Ishikawa (cell line): ENCODE measurements at regions not wholly inside any gene's neighbourhood (a gene's known extent, or its start where the extent isn't known, plus 50 kb on each side); places are given as distances from the start of the nearest gene placed in this dataset.

Experiments used
- CEBPB ChIP-seq: IDR thresholded peaks from 2 replicates; pipeline ENCODE4 v1.6.1; 2012
- CREB1 ChIP-seq: IDR thresholded peaks from 2 replicates; pipeline ENCODE4 v1.6.1; 2012; ENCODE audit warnings: low read depth
- EGR1 ChIP-seq: IDR thresholded peaks from 2 replicates; pipeline ENCODE4 v1.6.1; 2012
- EP300 ChIP-seq: IDR thresholded peaks from 2 replicates; pipeline ENCODE4 v1.6.1; 2012; ENCODE audit warnings: borderline replicate concordance
- FOXM1 ChIP-seq: IDR thresholded peaks from 2 replicates; pipeline ENCODE4 v1.6.1; 2012; ENCODE audit warnings: low read depth, borderline replicate concordance
- MAX ChIP-seq: IDR thresholded peaks from 2 replicates; pipeline ENCODE4 v1.6.1; 2012
- NFIC ChIP-seq: IDR thresholded peaks from 2 replicates; pipeline ENCODE4 v1.6.1; 2012
- RAD21 ChIP-seq: IDR thresholded peaks from 2 replicates; pipeline ENCODE4 v1.6.1; 2012; ENCODE audit warnings: low read depth
- TAF1 ChIP-seq: IDR thresholded peaks from 2 replicates; pipeline ENCODE4 v1.6.1; 2012; ENCODE audit warnings: low read depth, mild to moderate bottlenecking
- TCF12 ChIP-seq: IDR thresholded peaks from 2 replicates; pipeline ENCODE4 v1.6.1; 2012; ENCODE audit warnings: low read depth
- TEAD4 ChIP-seq: IDR thresholded peaks from 2 replicates; pipeline ENCODE4 v1.6.1; 2012
- YY1 ChIP-seq: IDR thresholded peaks from 2 replicates; pipeline ENCODE4 v1.6.1; 2012; ENCODE audit warnings: low read depth
- ZBTB7A ChIP-seq: IDR thresholded peaks from 2 replicates; pipeline ENCODE4 v1.6.1; 2012; ENCODE audit warnings: low read depth
- TF ChIP-seq, protein P1 (sequence below): IDR thresholded peaks from 2 replicates; pipeline ENCODE4 v1.6.1; 2012; ENCODE audit warnings: low read depth, mild to moderate bottlenecking
- TF ChIP-seq, protein P2 (sequence below): IDR thresholded peaks from 2 replicates; pipeline ENCODE4 v1.6.1; 2012

- TF ChIP-seq, protein P1, sequence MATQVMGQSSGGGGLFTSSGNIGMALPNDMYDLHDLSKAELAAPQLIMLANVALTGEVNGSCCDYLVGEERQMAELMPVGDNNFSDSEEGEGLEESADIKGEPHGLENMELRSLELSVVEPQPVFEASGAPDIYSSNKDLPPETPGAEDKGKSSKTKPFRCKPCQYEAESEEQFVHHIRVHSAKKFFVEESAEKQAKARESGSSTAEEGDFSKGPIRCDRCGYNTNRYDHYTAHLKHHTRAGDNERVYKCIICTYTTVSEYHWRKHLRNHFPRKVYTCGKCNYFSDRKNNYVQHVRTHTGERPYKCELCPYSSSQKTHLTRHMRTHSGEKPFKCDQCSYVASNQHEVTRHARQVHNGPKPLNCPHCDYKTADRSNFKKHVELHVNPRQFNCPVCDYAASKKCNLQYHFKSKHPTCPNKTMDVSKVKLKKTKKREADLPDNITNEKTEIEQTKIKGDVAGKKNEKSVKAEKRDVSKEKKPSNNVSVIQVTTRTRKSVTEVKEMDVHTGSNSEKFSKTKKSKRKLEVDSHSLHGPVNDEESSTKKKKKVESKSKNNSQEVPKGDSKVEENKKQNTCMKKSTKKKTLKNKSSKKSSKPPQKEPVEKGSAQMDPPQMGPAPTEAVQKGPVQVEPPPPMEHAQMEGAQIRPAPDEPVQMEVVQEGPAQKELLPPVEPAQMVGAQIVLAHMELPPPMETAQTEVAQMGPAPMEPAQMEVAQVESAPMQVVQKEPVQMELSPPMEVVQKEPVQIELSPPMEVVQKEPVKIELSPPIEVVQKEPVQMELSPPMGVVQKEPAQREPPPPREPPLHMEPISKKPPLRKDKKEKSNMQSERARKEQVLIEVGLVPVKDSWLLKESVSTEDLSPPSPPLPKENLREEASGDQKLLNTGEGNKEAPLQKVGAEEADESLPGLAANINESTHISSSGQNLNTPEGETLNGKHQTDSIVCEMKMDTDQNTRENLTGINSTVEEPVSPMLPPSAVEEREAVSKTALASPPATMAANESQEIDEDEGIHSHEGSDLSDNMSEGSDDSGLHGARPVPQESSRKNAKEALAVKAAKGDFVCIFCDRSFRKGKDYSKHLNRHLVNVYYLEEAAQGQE: no peak
- no peak for TF ChIP-seq CREB1
These were observed 439.7 kb upstream of the FRG2C start for GRCh38 chr3:75224412-75224811.

DNA sequence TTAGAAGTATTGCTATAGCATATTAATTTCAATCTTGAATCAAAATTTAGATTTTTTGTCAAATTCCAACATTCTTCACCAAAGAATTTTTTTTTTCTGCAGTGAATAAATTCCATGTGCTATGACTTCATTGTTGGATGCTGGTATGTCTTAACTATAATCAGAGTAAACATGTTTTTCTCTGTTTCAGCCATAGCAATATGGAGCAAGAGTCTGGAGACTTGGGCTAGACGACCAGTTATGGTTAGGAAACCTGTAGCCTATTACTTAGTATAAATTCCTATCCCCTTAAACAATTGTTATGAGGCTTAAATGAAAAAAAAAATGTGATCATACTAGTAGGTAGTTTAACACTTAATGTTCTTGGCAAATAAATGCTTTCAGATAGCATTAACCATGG, 431.9 kb upstream of the FRG2C start:
- no peak for TF ChIP-seq MAX
- TF ChIP-seq TEAD4: no peak
- TF ChIP-seq, protein P1: no peak
- no peak for TF ChIP-seq ZBTB7A
- TF ChIP-seq, protein P2, sequence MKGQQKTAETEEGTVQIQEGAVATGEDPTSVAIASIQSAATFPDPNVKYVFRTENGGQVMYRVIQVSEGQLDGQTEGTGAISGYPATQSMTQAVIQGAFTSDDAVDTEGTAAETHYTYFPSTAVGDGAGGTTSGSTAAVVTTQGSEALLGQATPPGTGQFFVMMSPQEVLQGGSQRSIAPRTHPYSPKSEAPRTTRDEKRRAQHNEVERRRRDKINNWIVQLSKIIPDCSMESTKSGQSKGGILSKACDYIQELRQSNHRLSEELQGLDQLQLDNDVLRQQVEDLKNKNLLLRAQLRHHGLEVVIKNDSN: no peak
- no peak for TF ChIP-seq TAF1
- TF ChIP-seq NFIC: no peak
- no peak for TF ChIP-seq CREB1
- TF ChIP-seq EGR1: no peak
- TF ChIP-seq EP300: no peak
- TF ChIP-seq RAD21: no peak

GRCh38 chr3:75235631-75236030, 428.5 kb upstream of the FRG2C start:
- TF ChIP-seq TAF1 (no peak), ZBTB7A (no peak), MAX (no peak), YY1 (no peak), NFIC (no peak)
- TF ChIP-seq, protein P2: no peak

- TF ChIP-seq CREB1 (no peak), TEAD4 (no peak), YY1 (no peak), EP300 (no peak), FOXM1 (no peak), EGR1 (no peak), RAD21 (no peak), NFIC (no peak), MAX (no peak), TCF12 (no peak), ZBTB7A (no peak), CEBPB (no peak), TAF1 (no peak)
- TF ChIP-seq, protein P1: no peak
- TF ChIP-seq, protein P2: no peak
These were observed 427.1 kb upstream of the FRG2C start for GRCh38 chr3:75237053-75237452.

DNA sequence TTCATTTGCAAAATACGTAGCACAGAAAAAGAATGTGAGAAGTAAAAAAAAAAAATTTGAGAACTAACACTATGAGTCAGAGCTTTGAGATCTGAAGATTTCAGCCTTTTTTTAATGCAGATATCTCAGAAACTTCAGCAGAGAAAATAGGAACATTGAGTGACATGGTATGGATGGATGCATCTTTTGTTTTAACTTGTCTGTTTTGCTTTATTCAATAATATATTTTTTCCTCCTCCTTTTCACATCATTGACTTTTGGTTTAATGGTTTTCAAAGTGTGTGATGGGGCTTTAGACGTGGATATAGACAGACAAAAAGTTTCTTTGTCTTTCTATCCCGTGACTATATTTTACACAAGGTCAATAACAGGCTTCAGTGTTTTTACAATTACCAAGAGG, 426.7 kb upstream of the FRG2C start:
- TF ChIP-seq TEAD4 (0 out of 2 replicates have a peak, but pooled peaks have one; percentile 7), EP300 (no peak)
